Brain microvascular endothelial cell (primary cell): ENCODE measurements at regions not wholly inside any gene's neighbourhood (a gene's known extent, or its start where the extent isn't known, plus 50 kb on each side); places are given as distances from the start of the nearest gene placed in this dataset.
"Not testable (repeated sequence)": the region's sequence is repeated elsewhere in the genome, so short reads cannot be mapped to it uniquely, and the experiment has no call there.

Source experiments
- DNase-seq: peaks from one replicate; pipeline ENCODE4 v3.0.0-alpha.2; 2020
- H3K27ac ChIP-seq: fragments of 250-450 bp; sonication (Bioruptor Pico); 2 replicates; pipeline ENCODE4 v1.5.1; 2020; ENCODE audit warnings: mild to moderate bottlenecking, moderate library complexity
- H3K27me3 ChIP-seq: fragments of 250-450 bp; sonication (Bioruptor Pico); replicated peaks from 2 replicates; pipeline ENCODE4 v1.5.1; 2020; ENCODE audit warnings: mild to moderate bottlenecking
- H3K36me3 ChIP-seq: fragments of 250-450 bp; sonication (Bioruptor Pico); replicated peaks from 2 replicates; pipeline ENCODE4 v1.5.1; 2020; ENCODE audit warnings: mild to moderate bottlenecking
- H3K4me3 ChIP-seq: 2 replicates; pipeline ENCODE4 v1.5.1; 2011; ENCODE audit warnings: low read depth, mild to moderate bottlenecking, control low read depth, low read length, moderate library complexity
- CTCF ChIP-seq: IDR thresholded peaks from 2 replicates; pipeline ENCODE4 v1.5.1; 2011; ENCODE audit warnings: low read depth, mild to moderate bottlenecking, moderate library complexity, low read length, control low read depth, inconsistent platforms; ENCODE audit errors: missing control alignments
- in situ Hi-C: cut with HindIII; loops from 2 replicates; pipeline ENCODE4 v1.10.0; 2017; ENCODE audit warnings: low sequenced_read_pairs, low pct_ligation_motif_present

- TF ChIP-seq CTCF = no peak
- Histone ChIP-seq H3K27ac (no peak overlapping the region), H3K27me3 (no peaks in the 10 kb centered on the region), H3K4me3 (no peak overlapping the region), H3K36me3 (no peaks in the 10 kb centered on the region)
- DNase-seq = no peak
- in situ Hi-C loops = no loop called here
These were observed 96.6 kb upstream of the G2E3 start for GRCh38 chr14:30462358-30462757.

GRCh38 chr14:30464481-30464880 is 94.5 kb upstream of the G2E3 start:
- no peak for DNase-seq
- Histone ChIP-seq H3K27ac (no peak overlapping the region), H3K27me3 (no peaks in the 10 kb centered on the region), H3K36me3 (no peaks in the 10 kb centered on the region), H3K4me3 (no peak overlapping the region)
- in situ Hi-C loops = no loop called here
- TF ChIP-seq CTCF = no peak

GRCh38 chr14:30468354-30468753 is 90.6 kb upstream of the G2E3 start:
- in situ Hi-C loops = no loop called here
- Histone ChIP-seq H3K27me3 (no peaks in the 10 kb centered on the region), H3K4me3 (no peak overlapping the region), H3K27ac (no peak overlapping the region), H3K36me3 (no peaks in the 10 kb centered on the region)
- no peak for TF ChIP-seq CTCF
- no peak for DNase-seq

- Histone ChIP-seq H3K27ac (no peak overlapping the region), H3K36me3 (no peaks in the 10 kb centered on the region), H3K27me3 (no peaks in the 10 kb centered on the region), H3K4me3 (no peak overlapping the region)
- in situ Hi-C loops = no loop called here
- TF ChIP-seq CTCF = no peak
- no peak for DNase-seq
These were observed 87.0 kb upstream of the G2E3 start for GRCh38 chr14:30471980-30472379.

- H3K27me3 ChIP-seq, H3K27ac ChIP-seq, in situ Hi-C loops, H3K36me3 ChIP-seq, H3K4me3 ChIP-seq, DNase-seq: not testable (repeated sequence)
These were observed 84.9 kb upstream of the G2E3 start for GRCh38 chr14:30473846-30474696.

GRCh38 chr14:30482276-30482675 is 76.7 kb upstream of the G2E3 start:
- no peak overlapping the region for H3K27ac ChIP-seq
- no peaks in the 10 kb centered on the region for H3K36me3 ChIP-seq
- in situ Hi-C loops = no loop called here
- H3K4me3 ChIP-seq = no peak overlapping the region
- no peak for TF ChIP-seq CTCF
- no peaks in the 10 kb centered on the region for H3K27me3 ChIP-seq
- DNase-seq = no peak
